WTC11 (cell line): ENCODE measurements at regions not wholly inside any gene's neighbourhood (a gene's known extent, or its start where the extent isn't known, plus 50 kb on each side); places are given as distances from the start of the nearest gene placed in this dataset.

Experiments used
- ATAC-seq: fragments of 200-7000 bp; cut with Tn5 transposase; 2 replicates; pipeline ENCODE4 v1.10.0; 2021; ENCODE audit warnings: mild to moderate bottlenecking, moderate library complexity
- CTCF ChIA-PET: fragments of 300-600 bp; sonication (Branson Sonifier 250); formaldehyde crosslinking; loops from one replicate; lab custom pipeline; 2021; ENCODE audit warnings: antibody characterized with exemption; lab: Charles Lee
- POLR2A ChIA-PET: fragments of 350-600 bp; sonication (Branson Sonifier 250); formaldehyde crosslinking; loops from one replicate; lab custom pipeline; 2021; ENCODE audit warnings: antibody characterized with exemption; lab: Charles Lee
- DNase-seq: peaks from one replicate; pipeline ENCODE4 v3.0.0; 2021; ENCODE audit warnings: low spot score
- H3K27ac Mint-ChIP-seq: 2 replicates; pipeline ENCODE4 v1.8.0; 2021; ENCODE audit warnings: mixed read lengths
- H3K27me3 Mint-ChIP-seq: 2 replicates; pipeline ENCODE4 v1.8.0; 2021; ENCODE audit warnings: low read depth, mild to moderate bottlenecking, moderate library complexity, mixed read lengths
- H3K36me3 Mint-ChIP-seq: 2 replicates; pipeline ENCODE4 v1.8.0; 2021; ENCODE audit warnings: mixed read lengths
- H3K4me1 Mint-ChIP-seq: 2 replicates; pipeline ENCODE4 v1.8.0; 2022; ENCODE audit warnings: mixed read lengths
- H3K4me3 Mint-ChIP-seq: 2 replicates; pipeline ENCODE4 v1.8.0; 2021; ENCODE audit warnings: mild to moderate bottlenecking, moderate library complexity, mixed read lengths
- H3K9me3 Mint-ChIP-seq: 2 replicates; pipeline ENCODE4 v1.8.0; 2021; ENCODE audit warnings: mixed read lengths
- ATF1 ChIP-seq: sonication (generic); formaldehyde crosslinking; IDR thresholded peaks from 2 replicates; pipeline ENCODE4 v1.8.1; 2023; ENCODE audit warnings: mild to moderate bottlenecking, moderate library complexity, missing genetic modification reagents
- CREB1 ChIP-seq: sonication (generic); formaldehyde crosslinking; IDR thresholded peaks from 2 replicates; pipeline ENCODE4 v1.8.0; 2023; ENCODE audit warnings: mild to moderate bottlenecking, missing genetic modification reagents
- ETV6 ChIP-seq: sonication (generic); formaldehyde crosslinking; IDR thresholded peaks from 2 replicates; pipeline ENCODE4 v1.8.1; 2022; ENCODE audit warnings: mild to moderate bottlenecking, missing genetic modification reagents
- MYBL2 ChIP-seq: sonication (generic); formaldehyde crosslinking; IDR thresholded peaks from 2 replicates; pipeline ENCODE4 v1.8.1; 2023; ENCODE audit warnings: mild to moderate bottlenecking, moderate library complexity, missing genetic modification reagents
- NFATC4 ChIP-seq: fragments of 250-450 bp; sonication (Bioruptor Pico); IDR thresholded peaks from 2 replicates; pipeline ENCODE4 v1.9.0; 2021; ENCODE audit warnings: mild to moderate bottlenecking
- PRDM15 ChIP-seq: sonication (generic); formaldehyde crosslinking; IDR thresholded peaks from 2 replicates; pipeline ENCODE4 v1.8.0; 2022; ENCODE audit warnings: missing genetic modification reagents
- RORB ChIP-seq: fragments of 250-450 bp; sonication (Bioruptor Pico); IDR thresholded peaks from 2 replicates; pipeline ENCODE4 v1.9.0; 2021; ENCODE audit warnings: mild to moderate bottlenecking
- SMAD3 ChIP-seq: sonication (generic); formaldehyde crosslinking; IDR thresholded peaks from 2 replicates; pipeline ENCODE4 v1.8.0; 2022; ENCODE audit warnings: missing genetic modification reagents, mild to moderate bottlenecking, borderline replicate concordance
- SMAD4 ChIP-seq: sonication (generic); formaldehyde crosslinking; IDR thresholded peaks from 2 replicates; pipeline ENCODE4 v1.8.0; 2022; ENCODE audit warnings: mild to moderate bottlenecking, missing genetic modification reagents
- SP1 ChIP-seq: sonication (generic); formaldehyde crosslinking; conservative IDR thresholded peaks from 2 replicates; pipeline ENCODE4 v1.8.1; 2022; ENCODE audit warnings: missing genetic modification reagents
- TEAD1 ChIP-seq: sonication (generic); formaldehyde crosslinking; IDR thresholded peaks from 2 replicates; pipeline ENCODE4 v1.8.0; 2022; ENCODE audit warnings: mild to moderate bottlenecking, missing genetic modification reagents
- ZNF416 ChIP-seq: fragments of 250-450 bp; sonication (Bioruptor Pico); IDR thresholded peaks from 2 replicates; pipeline ENCODE4 v1.9.0; 2021; ENCODE audit warnings: mild to moderate bottlenecking, inconsistent platforms
- TF ChIP-seq, protein P1 (sequence below): sonication (generic); formaldehyde crosslinking; IDR thresholded peaks from 2 replicates; pipeline ENCODE4 v1.8.1; 2023; ENCODE audit warnings: mild to moderate bottlenecking, missing genetic modification reagents
- TF ChIP-seq, protein P2 (sequence below): sonication (generic); formaldehyde crosslinking; IDR thresholded peaks from 2 replicates; pipeline ENCODE4 v1.8.0; 2022; ENCODE audit warnings: mild to moderate bottlenecking, missing genetic modification reagents
- TF ChIP-seq, protein P3 (sequence below): sonication (generic); formaldehyde crosslinking; IDR thresholded peaks from 2 replicates; pipeline ENCODE4 v1.8.1; 2023; ENCODE audit warnings: mild to moderate bottlenecking, missing genetic modification reagents
- TF ChIP-seq, protein P4 (sequence below): sonication (generic); formaldehyde crosslinking; IDR thresholded peaks from 2 replicates; pipeline ENCODE4 v1.8.0; 2023; ENCODE audit warnings: missing genetic modification reagents, mild to moderate bottlenecking, borderline replicate concordance
- TF ChIP-seq, protein P5 (sequence below): fragments of 200-600 bp; IDR thresholded peaks from 2 replicates; pipeline ENCODE4 v1.8.0; 2022; ENCODE audit warnings: antibody characterized with exemption

DNA sequence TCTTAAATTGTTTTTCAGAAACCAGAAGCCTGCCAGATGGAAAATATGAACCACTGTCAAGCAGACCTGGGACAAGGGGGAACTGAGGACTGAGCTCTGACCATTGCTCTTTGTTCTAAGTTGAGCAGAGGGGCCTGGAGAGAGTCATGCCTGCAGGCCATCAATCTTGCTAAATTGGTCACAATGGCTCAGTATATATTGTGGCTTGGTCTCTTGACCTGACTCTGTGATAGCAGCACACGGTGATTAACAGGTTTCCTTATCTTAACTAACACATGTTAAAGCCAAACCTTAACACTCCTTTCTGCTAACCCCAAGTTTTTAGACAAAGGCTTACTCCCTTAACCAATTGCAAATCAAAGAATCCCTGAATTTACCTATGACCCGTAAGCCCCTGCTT lies 1281.2 kb upstream of the NUDT12 start:
- ChIA-PET CTCF (no interaction called here), POLR2A (no interaction called here)
- Mint-ChIP-seq H3K27ac (no peak overlapping the region), H3K4me1 (peaks cover 45% of the 10 kb centered on the region), H3K4me3 (no peak overlapping the region), H3K27me3 (no peaks in the 10 kb centered on the region), H3K36me3 (no peaks in the 10 kb centered on the region), H3K9me3 (peaks cover 5% of the 10 kb centered on the region; the same call in 1 of the 2 replicates)
- DNase-seq = no peak
- TF ChIP-seq RORB (CRISPR knock-in tag) (no peak), ETV6 (no peak), ATF1 (no peak), ZNF416 (CRISPR knock-in tag) (no peak), PRDM15 (CRISPR knock-in tag) (no peak), NFATC4 (CRISPR knock-in tag) (no peak), CREB1 (no peak), TEAD1 (CRISPR knock-in tag) (no peak), SMAD4 (CRISPR knock-in tag) (no peak), SP1 (CRISPR knock-in tag) (no peak), MYBL2 (CRISPR knock-in tag) (no peak), SMAD3 (CRISPR knock-in tag) (no peak)
- TF ChIP-seq, protein P1, sequence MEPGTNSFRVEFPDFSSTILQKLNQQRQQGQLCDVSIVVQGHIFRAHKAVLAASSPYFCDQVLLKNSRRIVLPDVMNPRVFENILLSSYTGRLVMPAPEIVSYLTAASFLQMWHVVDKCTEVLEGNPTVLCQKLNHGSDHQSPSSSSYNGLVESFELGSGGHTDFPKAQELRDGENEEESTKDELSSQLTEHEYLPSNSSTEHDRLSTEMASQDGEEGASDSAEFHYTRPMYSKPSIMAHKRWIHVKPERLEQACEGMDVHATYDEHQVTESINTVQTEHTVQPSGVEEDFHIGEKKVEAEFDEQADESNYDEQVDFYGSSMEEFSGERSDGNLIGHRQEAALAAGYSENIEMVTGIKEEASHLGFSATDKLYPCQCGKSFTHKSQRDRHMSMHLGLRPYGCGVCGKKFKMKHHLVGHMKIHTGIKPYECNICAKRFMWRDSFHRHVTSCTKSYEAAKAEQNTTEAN (CRISPR knock-in tag) = no peak
- TF ChIP-seq, protein P2, sequence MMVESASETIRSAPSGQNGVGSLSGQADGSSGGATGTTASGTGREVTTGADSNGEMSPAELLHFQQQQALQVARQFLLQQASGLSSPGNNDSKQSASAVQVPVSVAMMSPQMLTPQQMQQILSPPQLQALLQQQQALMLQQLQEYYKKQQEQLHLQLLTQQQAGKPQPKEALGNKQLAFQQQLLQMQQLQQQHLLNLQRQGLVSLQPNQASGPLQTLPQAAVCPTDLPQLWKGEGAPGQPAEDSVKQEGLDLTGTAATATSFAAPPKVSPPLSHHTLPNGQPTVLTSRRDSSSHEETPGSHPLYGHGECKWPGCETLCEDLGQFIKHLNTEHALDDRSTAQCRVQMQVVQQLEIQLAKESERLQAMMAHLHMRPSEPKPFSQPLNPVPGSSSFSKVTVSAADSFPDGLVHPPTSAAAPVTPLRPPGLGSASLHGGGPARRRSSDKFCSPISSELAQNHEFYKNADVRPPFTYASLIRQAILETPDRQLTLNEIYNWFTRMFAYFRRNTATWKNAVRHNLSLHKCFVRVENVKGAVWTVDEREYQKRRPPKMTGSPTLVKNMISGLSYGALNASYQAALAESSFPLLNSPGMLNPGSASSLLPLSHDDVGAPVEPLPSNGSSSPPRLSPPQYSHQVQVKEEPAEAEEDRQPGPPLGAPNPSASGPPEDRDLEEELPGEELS (CRISPR knock-in tag) = no peak
- TF ChIP-seq, protein P3, sequence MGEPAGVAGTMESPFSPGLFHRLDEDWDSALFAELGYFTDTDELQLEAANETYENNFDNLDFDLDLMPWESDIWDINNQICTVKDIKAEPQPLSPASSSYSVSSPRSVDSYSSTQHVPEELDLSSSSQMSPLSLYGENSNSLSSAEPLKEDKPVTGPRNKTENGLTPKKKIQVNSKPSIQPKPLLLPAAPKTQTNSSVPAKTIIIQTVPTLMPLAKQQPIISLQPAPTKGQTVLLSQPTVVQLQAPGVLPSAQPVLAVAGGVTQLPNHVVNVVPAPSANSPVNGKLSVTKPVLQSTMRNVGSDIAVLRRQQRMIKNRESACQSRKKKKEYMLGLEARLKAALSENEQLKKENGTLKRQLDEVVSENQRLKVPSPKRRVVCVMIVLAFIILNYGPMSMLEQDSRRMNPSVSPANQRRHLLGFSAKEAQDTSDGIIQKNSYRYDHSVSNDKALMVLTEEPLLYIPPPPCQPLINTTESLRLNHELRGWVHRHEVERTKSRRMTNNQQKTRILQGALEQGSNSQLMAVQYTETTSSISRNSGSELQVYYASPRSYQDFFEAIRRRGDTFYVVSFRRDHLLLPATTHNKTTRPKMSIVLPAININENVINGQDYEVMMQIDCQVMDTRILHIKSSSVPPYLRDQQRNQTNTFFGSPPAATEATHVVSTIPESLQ (CRISPR knock-in tag) = no peak
- TF ChIP-seq, protein P4, sequence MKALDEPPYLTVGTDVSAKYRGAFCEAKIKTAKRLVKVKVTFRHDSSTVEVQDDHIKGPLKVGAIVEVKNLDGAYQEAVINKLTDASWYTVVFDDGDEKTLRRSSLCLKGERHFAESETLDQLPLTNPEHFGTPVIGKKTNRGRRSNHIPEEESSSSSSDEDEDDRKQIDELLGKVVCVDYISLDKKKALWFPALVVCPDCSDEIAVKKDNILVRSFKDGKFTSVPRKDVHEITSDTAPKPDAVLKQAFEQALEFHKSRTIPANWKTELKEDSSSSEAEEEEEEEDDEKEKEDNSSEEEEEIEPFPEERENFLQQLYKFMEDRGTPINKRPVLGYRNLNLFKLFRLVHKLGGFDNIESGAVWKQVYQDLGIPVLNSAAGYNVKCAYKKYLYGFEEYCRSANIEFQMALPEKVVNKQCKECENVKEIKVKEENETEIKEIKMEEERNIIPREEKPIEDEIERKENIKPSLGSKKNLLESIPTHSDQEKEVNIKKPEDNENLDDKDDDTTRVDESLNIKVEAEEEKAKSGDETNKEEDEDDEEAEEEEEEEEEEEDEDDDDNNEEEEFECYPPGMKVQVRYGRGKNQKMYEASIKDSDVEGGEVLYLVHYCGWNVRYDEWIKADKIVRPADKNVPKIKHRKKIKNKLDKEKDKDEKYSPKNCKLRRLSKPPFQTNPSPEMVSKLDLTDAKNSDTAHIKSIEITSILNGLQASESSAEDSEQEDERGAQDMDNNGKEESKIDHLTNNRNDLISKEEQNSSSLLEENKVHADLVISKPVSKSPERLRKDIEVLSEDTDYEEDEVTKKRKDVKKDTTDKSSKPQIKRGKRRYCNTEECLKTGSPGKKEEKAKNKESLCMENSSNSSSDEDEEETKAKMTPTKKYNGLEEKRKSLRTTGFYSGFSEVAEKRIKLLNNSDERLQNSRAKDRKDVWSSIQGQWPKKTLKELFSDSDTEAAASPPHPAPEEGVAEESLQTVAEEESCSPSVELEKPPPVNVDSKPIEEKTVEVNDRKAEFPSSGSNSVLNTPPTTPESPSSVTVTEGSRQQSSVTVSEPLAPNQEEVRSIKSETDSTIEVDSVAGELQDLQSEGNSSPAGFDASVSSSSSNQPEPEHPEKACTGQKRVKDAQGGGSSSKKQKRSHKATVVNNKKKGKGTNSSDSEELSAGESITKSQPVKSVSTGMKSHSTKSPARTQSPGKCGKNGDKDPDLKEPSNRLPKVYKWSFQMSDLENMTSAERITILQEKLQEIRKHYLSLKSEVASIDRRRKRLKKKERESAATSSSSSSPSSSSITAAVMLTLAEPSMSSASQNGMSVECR (CRISPR knock-in tag) = no peak
- TF ChIP-seq, protein P5, sequence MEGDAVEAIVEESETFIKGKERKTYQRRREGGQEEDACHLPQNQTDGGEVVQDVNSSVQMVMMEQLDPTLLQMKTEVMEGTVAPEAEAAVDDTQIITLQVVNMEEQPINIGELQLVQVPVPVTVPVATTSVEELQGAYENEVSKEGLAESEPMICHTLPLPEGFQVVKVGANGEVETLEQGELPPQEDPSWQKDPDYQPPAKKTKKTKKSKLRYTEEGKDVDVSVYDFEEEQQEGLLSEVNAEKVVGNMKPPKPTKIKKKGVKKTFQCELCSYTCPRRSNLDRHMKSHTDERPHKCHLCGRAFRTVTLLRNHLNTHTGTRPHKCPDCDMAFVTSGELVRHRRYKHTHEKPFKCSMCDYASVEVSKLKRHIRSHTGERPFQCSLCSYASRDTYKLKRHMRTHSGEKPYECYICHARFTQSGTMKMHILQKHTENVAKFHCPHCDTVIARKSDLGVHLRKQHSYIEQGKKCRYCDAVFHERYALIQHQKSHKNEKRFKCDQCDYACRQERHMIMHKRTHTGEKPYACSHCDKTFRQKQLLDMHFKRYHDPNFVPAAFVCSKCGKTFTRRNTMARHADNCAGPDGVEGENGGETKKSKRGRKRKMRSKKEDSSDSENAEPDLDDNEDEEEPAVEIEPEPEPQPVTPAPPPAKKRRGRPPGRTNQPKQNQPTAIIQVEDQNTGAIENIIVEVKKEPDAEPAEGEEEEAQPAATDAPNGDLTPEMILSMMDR = no peak
- no peak for ATAC-seq
